SK-N-SH (cell line): ENCODE measurements at regions not wholly inside any gene's neighbourhood (a gene's known extent, or its start where the extent isn't known, plus 50 kb on each side); places are given as distances from the start of the nearest gene placed in this dataset.
A peak's percentile ranks its signal among the peaks of the same experiment; 100 is the strongest.

Source experiments
- CTCF ChIA-PET: fragments of 300-600, 350-600 bp; formaldehyde crosslinking; extraction: SDS; loops from one replicate; lab custom pipeline; 2021; lab: Yijun Ruan, JAX
- POLR2A ChIA-PET: fragments of 350-600 bp; sonication (Branson Sonifier 250); formaldehyde crosslinking; extraction: SDS; loops from one replicate; lab custom pipeline; 2020; ENCODE audit warnings: antibody characterized with exemption, inconsistent platforms; lab: Yijun Ruan, JAX
- DNase-seq: peaks from one replicate; pipeline ENCODE4 v3.0.0; 2012
- H2AFZ ChIP-seq: fragments of 200-600 bp; sonication (generic); 2 replicates; pipeline ENCODE4 v1.8.1; 2016; ENCODE audit warnings: antibody characterized with exemption, mild to moderate bottlenecking, low read depth
- H3F3A ChIP-seq: fragments of 200-600 bp; sonication (generic); replicated peaks from 2 replicates; pipeline ENCODE3; 2016; ENCODE audit warnings: antibody characterized with exemption, mild to moderate bottlenecking; ENCODE audit not compliant: insufficient read depth
- H3K27ac ChIP-seq, 2 experiments: fragments of 200-500 bp in 1 of 2; fragments of 200-600 bp in 1 of 2; sonication (Bioruptor generic) in 1 of 2; sonication (generic), shearing (Covaris generic) in 1 of 2; 2 replicates each; pipeline versions ENCODE4 v1.5.1 to v1.6.1; 2014 to 2016; ENCODE audit warnings: low read depth in 2 of 2, inconsistent platforms in 1 of 2, low read length in 1 of 2, mild to moderate bottlenecking in 1 of 2, mixed read lengths in 1 of 2
- H3K27me3 ChIP-seq: fragments of 200-600 bp; sonication (generic), shearing (Covaris generic); 2 replicates; pipeline ENCODE4 v1.6.1; 2016; ENCODE audit warnings: mixed run types; ENCODE audit not compliant: insufficient read depth
- H3K36me3 ChIP-seq, 2 experiments: fragments of 200-500 bp in 1 of 2; fragments of 200-600 bp in 1 of 2; sonication (Bioruptor generic) in 1 of 2; sonication (generic) in 1 of 2; replicated peaks in 1 of 2; 2 replicates each; pipeline versions ENCODE3 to v1.5.1; 2014 to 2016; ENCODE audit warnings: low read length in 1 of 2, mild to moderate bottlenecking in 1 of 2; ENCODE audit not compliant: insufficient read depth in 2 of 2, control insufficient read depth in 1 of 2
- H3K4me1 ChIP-seq, 2 experiments: fragments of 200-500 bp in 1 of 2; fragments of 200-600 bp in 1 of 2; sonication (Bioruptor generic) in 1 of 2; sonication (generic), shearing (Covaris generic) in 1 of 2; 2 replicates each; pipeline versions ENCODE4 v1.5.1 to v1.6.1; 2014 to 2016; ENCODE audit warnings: low read depth in 1 of 2, low read length in 1 of 2, mixed run types in 1 of 2; ENCODE audit not compliant: insufficient read depth in 2 of 2, control insufficient read depth in 1 of 2
- H3K4me2 ChIP-seq: fragments of 200-600 bp; sonication (generic), shearing (Covaris generic); 2 replicates; pipeline ENCODE4 v1.6.1; 2017; ENCODE audit warnings: mixed run types
- H3K4me3 ChIP-seq, 2 experiments: fragments of 200-500 bp in 1 of 2; fragments of 200-600 bp in 1 of 2; sonication (Bioruptor generic) in 1 of 2; sonication (generic), shearing (Covaris generic) in 1 of 2; 2 replicates each; pipeline versions ENCODE4 v1.5.1 to v1.8.1; 2014 to 2016; ENCODE audit warnings: low read depth in 2 of 2, inconsistent platforms in 1 of 2, low read length in 1 of 2, mild to moderate bottlenecking in 1 of 2, mixed read lengths in 1 of 2, moderate library complexity in 1 of 2
- H3K79me2 ChIP-seq: fragments of 200-600 bp; sonication (generic); 2 replicates; pipeline ENCODE4 v1.8.1; 2017; ENCODE audit warnings: mild to moderate bottlenecking; ENCODE audit not compliant: insufficient read depth
- H3K9ac ChIP-seq: fragments of 200-600 bp; sonication (generic); 2 replicates; pipeline ENCODE4 v1.6.1; 2017; ENCODE audit warnings: mixed run types
- H3K9me2 ChIP-seq: fragments of 200-600 bp; sonication (generic); 2 replicates; pipeline ENCODE4 v1.6.1; 2017; ENCODE audit warnings: mixed run types
- H3K9me3 ChIP-seq: fragments of 200-600 bp; sonication (generic); 2 replicates; pipeline ENCODE4 v1.6.1; 2017; ENCODE audit warnings: mixed run types, mild to moderate bottlenecking, moderate library complexity
- H4K20me1 ChIP-seq: fragments of 200-600 bp; sonication (generic); 2 replicates; pipeline ENCODE4 v1.6.1; 2017; ENCODE audit warnings: mild to moderate bottlenecking, mixed run types; ENCODE audit not compliant: insufficient read depth
- CHD2 ChIP-seq: fragments of 150-350 bp; IDR thresholded peaks from 2 replicates; pipeline ENCODE4 v1.6.1; 2018; ENCODE audit warnings: low read length; ENCODE audit not compliant: partially characterized antibody
- CTCF ChIP-seq: fragments of 200-600 bp; sonication (generic); IDR thresholded peaks from 2 replicates; pipeline ENCODE4 v1.6.1; 2017; ENCODE audit warnings: antibody characterized with exemption, mild to moderate bottlenecking, moderate library complexity
- EP300 ChIP-seq, 2 experiments: IDR thresholded peaks; 2 replicates each; pipeline versions ENCODE4 v1.4.0 to v1.6.1; 2012; ENCODE audit warnings: borderline replicate concordance in 1 of 2, low read depth in 1 of 2, low read length in 1 of 2
- EZH2phosphoT487 ChIP-seq: fragments of 200-600 bp; sonication (generic); IDR thresholded peaks from 2 replicates; pipeline ENCODE4 v1.6.1; 2017; ENCODE audit warnings: low read depth, mixed run types, mild to moderate bottlenecking, antibody characterized with exemption, moderate library complexity, borderline replicate concordance
- FOSL2 ChIP-seq: IDR thresholded peaks from 2 replicates; pipeline ENCODE4 v1.4.0; 2012; ENCODE audit warnings: low read depth, mild to moderate bottlenecking, moderate library complexity, borderline replicate concordance
- FOXJ3 ChIP-seq: sonication (generic); formaldehyde crosslinking; IDR thresholded peaks from 2 replicates; pipeline ENCODE4 v1.5.1; 2020; ENCODE audit warnings: mild to moderate bottlenecking, missing genetic modification reagents
- FOXM1 ChIP-seq: IDR thresholded peaks from 2 replicates; pipeline ENCODE4 v1.4.0; 2012; ENCODE audit warnings: low read depth, mild to moderate bottlenecking
- GABPA ChIP-seq: IDR thresholded peaks from 2 replicates; pipeline ENCODE4 v1.4.0; 2012; ENCODE audit warnings: low read depth, mild to moderate bottlenecking
- GATA2 ChIP-seq: sonication (generic); formaldehyde crosslinking; IDR thresholded peaks from 2 replicates; pipeline ENCODE4 v1.5.0; 2020; ENCODE audit warnings: mild to moderate bottlenecking, missing genetic modification reagents
- MEF2A ChIP-seq: IDR thresholded peaks from 2 replicates; pipeline ENCODE4 v1.4.0; 2012; ENCODE audit warnings: low read depth, borderline replicate concordance
- NFIC ChIP-seq: IDR thresholded peaks from 2 replicates; pipeline ENCODE4 v1.4.0; 2012; ENCODE audit warnings: borderline replicate concordance
- NRF1 ChIP-seq: IDR thresholded peaks from 2 replicates; pipeline ENCODE4 v1.6.1; 2012; ENCODE audit warnings: low read depth, mild to moderate bottlenecking, low read length
- PBX3 ChIP-seq: IDR thresholded peaks from 2 replicates; pipeline ENCODE4; 2012
- RAD21 ChIP-seq: IDR thresholded peaks from 2 replicates; pipeline ENCODE4 v1.6.1; 2012; ENCODE audit warnings: mild to moderate bottlenecking, low read length
- RCOR1 ChIP-seq: fragments of 150-350 bp; IDR thresholded peaks from 2 replicates; pipeline ENCODE4 v1.6.1; 2017; ENCODE audit warnings: antibody characterized with exemption, low read length
- RFX5 ChIP-seq: IDR thresholded peaks from 2 replicates; pipeline ENCODE4 v1.6.1; 2012; ENCODE audit warnings: mild to moderate bottlenecking, improper control_type of control experiment, low read length
- SIN3A ChIP-seq: IDR thresholded peaks from 2 replicates; pipeline ENCODE4 v1.6.1; 2012; ENCODE audit warnings: low read depth, mild to moderate bottlenecking, low read length, moderate library complexity, borderline replicate concordance
- TCF12 ChIP-seq: IDR thresholded peaks from 2 replicates; pipeline ENCODE4 v1.4.0; 2012
- YY1 ChIP-seq: IDR thresholded peaks from 2 replicates; pipeline ENCODE4 v1.4.0; 2012; ENCODE audit warnings: low read depth, mild to moderate bottlenecking
- WGBS: methylation state at CpG from one replicate; pipeline ENCODE4 v1.1.6; 2017; ENCODE audit warnings: low lambda C conversion rate; 5-methylcytosine and 5-hydroxymethylcytosine counted together

GRCh38 chr6:134754013-134754690 lies 195.7 kb downstream of the ALDH8A1 start (continued):
- no peak for TF ChIP-seq FOXM1
- no peak for TF ChIP-seq NRF1
- TF ChIP-seq TCF12, result no peak
- TF ChIP-seq, all 33 proteins: peak for 0

DNA sequence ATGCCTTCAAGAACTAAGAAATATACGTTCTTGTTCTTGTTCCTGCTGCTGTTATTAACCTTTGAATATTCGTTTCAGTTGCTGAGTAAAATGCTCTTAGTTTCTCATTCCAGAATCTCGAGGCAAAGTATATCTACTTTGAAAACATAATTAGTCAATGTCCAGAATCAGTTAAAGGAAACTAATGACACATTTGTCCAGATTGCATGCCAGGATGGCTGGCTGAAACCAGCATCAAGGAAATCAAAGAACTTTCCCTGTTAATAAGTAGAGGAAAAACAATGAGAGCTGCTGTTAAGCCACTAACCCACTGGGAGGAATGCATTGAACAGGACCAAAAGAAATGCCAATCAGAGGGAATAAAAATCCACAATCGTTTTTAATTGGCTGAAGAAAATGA lies 196.9 kb downstream of the ALDH8A1 start:
- H3K4me2 ChIP-seq, result no peak overlapping the region
- 29% methylated on average over 4 of the region's 4 CpGs for WGBS
- no peak for TF ChIP-seq NRF1
- no peak for TF ChIP-seq EZH2phosphoT487
- no peak for TF ChIP-seq NFIC
- TF ChIP-seq MEF2A, result no peak
- no peak for TF ChIP-seq CHD2
- TF ChIP-seq PBX3, result no peak
- no peak for TF ChIP-seq FOXJ3 (CRISPR knock-in tag)
- TF ChIP-seq RAD21, result no peak
- no peak for TF ChIP-seq FOSL2
- no peak for TF ChIP-seq EP300 (IDR thresholded peaks at IDR 0.05; ENCODE audit: borderline replicate concordance in 1 of 2, low read depth in 1 of 2, low read length in 1 of 2)
- TF ChIP-seq TCF12, result no peak
- TF ChIP-seq YY1, result no peak
- TF ChIP-seq GATA2 (CRISPR knock-in tag), result no peak
- no peak for TF ChIP-seq FOXM1
- no peak for TF ChIP-seq RFX5
- TF ChIP-seq CTCF, result no peak
- no peak for TF ChIP-seq GABPA
- no peak for TF ChIP-seq SIN3A
- no peak for TF ChIP-seq RCOR1
- H3K4me1 ChIP-seq, result no peaks in the 10 kb centered on the region; a peak in 1 of 4 replicates
- no peak overlapping the region for H3K27ac ChIP-seq
- no peak overlapping the region for H3K4me3 ChIP-seq
- H3K79me2 ChIP-seq, result no peaks in the 10 kb centered on the region
- no peaks in the 10 kb centered on the region for H3K9me3 ChIP-seq
- H2AFZ ChIP-seq, result 0 out of 2 replicates have a peak overlapping the region, but pooled peaks have one; percentile 30
- H3F3A ChIP-seq, result no peaks in the 10 kb centered on the region
- H4K20me1 ChIP-seq, result no peaks in the 10 kb centered on the region
- H3K27me3 ChIP-seq, result no peaks in the 10 kb centered on the region
- H3K36me3 ChIP-seq, result no peaks in the 10 kb centered on the region
- no peak for DNase-seq
- no peak overlapping the region for H3K9ac ChIP-seq
- ChIA-PET CTCF (no interaction called here), POLR2A (no interaction called here)
- H3K9me2 ChIP-seq, result no peaks in the 10 kb centered on the region
